ENCODE measurements at regions not wholly inside any gene's neighbourhood (a gene's known extent, or its start where the extent isn't known, plus 50 kb on each side); places are given as distances from the start of the nearest gene placed in this dataset.

DNA sequence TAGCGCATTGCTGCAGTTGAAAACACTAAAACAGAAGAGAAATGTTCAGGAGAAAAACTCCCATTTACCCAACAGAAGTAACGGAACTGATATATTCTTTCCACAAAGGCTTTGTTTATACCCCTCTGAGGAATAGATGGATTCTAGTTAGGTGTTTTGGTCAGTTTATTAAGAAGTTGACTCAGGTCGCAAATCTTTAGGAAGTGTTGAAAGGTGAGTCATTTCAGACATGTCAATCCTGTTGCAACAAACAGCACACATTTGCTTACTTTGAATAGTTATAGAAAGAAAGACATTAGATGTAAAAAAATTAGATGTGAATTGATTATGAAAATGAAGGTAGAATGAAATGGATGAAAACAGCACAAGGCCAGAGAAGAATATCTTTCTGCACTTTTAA, 941.0 kb downstream of the KCNJ2 start:
- TF ChIP-seq, protein P1, sequence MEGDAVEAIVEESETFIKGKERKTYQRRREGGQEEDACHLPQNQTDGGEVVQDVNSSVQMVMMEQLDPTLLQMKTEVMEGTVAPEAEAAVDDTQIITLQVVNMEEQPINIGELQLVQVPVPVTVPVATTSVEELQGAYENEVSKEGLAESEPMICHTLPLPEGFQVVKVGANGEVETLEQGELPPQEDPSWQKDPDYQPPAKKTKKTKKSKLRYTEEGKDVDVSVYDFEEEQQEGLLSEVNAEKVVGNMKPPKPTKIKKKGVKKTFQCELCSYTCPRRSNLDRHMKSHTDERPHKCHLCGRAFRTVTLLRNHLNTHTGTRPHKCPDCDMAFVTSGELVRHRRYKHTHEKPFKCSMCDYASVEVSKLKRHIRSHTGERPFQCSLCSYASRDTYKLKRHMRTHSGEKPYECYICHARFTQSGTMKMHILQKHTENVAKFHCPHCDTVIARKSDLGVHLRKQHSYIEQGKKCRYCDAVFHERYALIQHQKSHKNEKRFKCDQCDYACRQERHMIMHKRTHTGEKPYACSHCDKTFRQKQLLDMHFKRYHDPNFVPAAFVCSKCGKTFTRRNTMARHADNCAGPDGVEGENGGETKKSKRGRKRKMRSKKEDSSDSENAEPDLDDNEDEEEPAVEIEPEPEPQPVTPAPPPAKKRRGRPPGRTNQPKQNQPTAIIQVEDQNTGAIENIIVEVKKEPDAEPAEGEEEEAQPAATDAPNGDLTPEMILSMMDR (IDR thresholded peaks at IDR 0.05; ENCODE audit: poor library complexity), result no peak
- TF ChIP-seq EZH2 (IDR thresholded peaks at IDR 0.05; ENCODE audit: borderline replicate concordance) (no peak), EZH2phosphoT487 (IDR thresholded peaks at IDR 0.05; ENCODE audit: low read depth, severe bottlenecking, unreplicated experiment) (no peak)

Data from hepatocyte (in vitro differentiated cells).